CD4-positive, alpha-beta T cell treated with Interleukin-10 for 1 hour (primary cell): ENCODE measurements at regions not wholly inside any gene's neighbourhood (a gene's known extent, or its start where the extent isn't known, plus 50 kb on each side); places are given as distances from the start of the nearest gene placed in this dataset.
"Not testable (repeated sequence)": the region's sequence is repeated elsewhere in the genome, so short reads cannot be mapped to it uniquely, and the experiment has no call there.

Source experiments
- DNase-seq: peaks from one replicate; pipeline ENCODE4 v3.0.0-alpha.2; 2020

DNA sequence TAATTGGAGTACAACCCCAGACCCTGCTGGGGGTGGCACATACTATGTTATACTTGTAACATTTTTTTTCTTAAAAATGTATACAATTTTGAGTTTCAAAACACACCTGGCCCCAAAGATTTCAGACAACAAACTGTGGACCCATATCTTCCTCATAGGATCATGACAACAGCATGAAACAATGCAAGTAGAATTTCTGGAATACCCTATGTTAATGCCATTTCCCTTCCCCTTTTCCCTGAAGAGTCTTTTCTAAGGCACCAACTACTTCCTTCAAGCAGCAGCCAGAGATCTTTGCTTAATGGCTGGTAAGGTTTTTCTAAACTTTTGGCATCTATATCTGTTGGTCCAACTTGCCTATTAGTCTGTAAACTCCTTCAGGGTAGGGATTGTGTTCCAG is 99.9 kb upstream of the SERBP1 start:
- DNase-seq: no peak

GRCh38 chr1:67532452-67533216 is 102.4 kb upstream of the SERBP1 start:
- peak; percentile 41 for DNase-seq

DNA sequence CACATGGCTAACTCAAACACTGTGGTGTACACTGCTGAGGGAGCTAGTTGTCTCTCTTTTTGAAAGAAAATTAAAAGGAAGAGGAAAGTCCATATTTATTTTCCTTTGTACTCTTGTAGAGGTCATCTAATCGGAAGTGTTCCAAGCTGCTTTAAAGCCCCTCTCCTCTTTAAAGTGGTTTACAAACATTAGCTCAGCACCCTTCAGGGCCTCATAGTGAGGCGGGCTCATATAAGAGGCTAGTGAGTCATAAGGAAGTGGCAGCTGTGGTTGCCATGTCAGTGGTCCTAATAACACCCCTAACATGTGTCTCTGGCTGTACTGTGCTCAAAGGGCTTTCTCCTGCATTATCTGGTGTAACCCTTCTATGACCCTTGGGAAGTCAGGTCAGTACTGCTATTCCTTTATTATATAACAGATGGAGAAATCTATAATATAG is 104.4 kb upstream of the SERBP1 start:
- DNase-seq: no peak

DNA sequence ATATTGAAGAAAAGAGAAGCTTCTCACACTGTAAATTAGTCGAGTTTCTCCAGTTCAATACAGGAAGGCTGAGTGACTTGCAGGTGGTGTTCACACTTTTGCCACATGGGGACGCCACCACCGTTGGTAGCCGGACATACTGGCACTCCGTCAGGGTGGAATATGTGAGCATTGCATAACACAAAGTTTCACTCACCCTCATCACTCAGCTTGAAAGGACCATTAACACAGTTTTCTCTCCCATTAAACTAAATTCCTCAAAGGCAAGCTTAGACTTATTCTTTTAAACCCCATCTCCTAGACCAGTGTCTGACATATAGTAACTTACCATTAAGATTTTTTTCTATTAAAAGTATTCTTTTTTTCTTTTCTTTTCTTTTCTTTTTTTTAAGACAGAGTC is 105.3 kb upstream of the SERBP1 start:
- DNase-seq: peak; percentile 12

- no peak for DNase-seq
Measured at GRCh38 chr1:67536957-67537666, 106.9 kb upstream of the SERBP1 start.

DNA sequence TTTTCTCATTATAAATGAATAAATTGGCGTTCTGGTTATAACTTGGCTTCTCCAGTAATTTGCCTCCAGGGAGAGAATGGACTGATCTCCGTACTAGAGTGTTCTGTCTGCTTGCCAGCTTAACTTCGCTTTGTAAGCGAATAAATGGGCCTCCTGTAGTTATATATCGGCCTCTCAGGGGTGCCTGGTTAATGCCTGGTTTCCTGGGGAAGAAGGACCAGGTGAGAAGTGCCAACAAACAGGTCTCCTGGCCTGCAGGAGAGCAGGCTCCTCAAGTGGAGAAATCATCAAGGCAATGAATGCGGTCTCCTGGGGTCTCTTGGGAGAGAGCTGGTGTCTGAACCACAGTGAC is 107.4 kb upstream of the SERBP1 start:
- DNase-seq: no peak

GRCh38 chr1:67540025-67540732 is 110.0 kb upstream of the SERBP1 start:
- DNase-seq: no peak

- no peak for DNase-seq
Measured at GRCh38 chr1:67540733-67541125, 110.5 kb upstream of the SERBP1 start.

DNA sequence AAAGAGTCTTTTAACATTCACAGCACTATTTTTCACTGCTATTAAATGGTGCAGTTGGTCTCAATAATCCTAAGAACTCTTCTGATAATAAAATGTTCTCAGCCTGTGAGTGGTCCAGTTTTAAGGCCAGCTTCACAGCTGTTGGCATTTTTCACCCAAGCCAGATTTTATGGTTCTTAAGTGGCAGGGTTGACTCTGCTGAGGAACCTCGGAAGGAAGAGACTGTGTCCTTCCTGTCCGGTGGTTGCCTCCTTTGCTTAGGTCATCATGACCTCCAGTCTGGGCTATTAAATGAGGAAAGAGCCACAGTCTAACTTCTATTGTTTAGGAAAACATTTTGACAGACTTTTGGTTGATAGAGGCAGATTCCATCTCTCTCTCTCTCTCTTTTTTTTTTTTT is 112.5 kb upstream of the SERBP1 start:
- no peak for DNase-seq

- no peak for DNase-seq
Measured at GRCh38 chr1:67544921-67545320, 114.7 kb upstream of the SERBP1 start.

GRCh38 chr1:67545364-67545763 is 115.2 kb upstream of the SERBP1 start:
- no peak for DNase-seq

DNA sequence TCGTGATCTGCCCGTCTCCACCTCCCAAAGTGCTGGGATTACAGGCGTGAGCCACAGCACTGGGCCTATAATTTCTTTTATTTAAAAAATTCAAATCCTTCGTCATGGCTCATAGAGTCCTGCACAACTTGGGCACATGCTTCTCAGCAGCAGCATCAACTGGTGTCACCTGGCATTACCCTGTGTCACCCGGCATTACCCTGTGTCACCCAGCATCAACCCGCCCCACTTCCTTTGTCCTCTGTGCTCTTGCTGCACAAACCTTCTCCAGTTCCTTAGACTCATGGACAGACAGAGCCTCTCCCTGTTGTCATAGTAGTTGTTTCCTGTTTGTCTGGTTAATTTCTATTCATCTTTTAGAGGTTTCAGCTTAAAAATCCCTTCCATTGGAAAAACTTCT is 121.2 kb upstream of the SERBP1 start:
- no peak for DNase-seq

GRCh38 chr1:67552336-67552759 is 122.1 kb upstream of the SERBP1 start:
- DNase-seq: no peak

DNA sequence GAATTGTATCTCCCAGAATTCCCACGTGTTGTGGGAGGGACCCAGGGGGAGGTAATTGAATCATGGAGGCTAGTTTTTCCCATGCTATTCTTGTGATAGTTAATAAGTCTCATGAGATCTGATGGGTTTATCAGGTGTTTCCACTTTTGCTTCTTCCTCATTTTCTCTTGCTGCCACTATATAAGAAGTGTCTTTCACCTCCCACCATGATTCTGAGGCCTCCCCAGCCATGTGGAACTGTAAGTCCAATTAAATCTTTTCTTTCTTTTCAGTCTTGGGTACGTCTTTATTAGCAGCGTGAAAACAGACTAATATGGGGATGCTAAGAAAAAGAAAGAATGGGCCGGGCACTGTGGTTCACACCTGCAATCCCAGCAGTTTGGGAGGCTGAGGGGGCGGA is 124.0 kb upstream of the SERBP1 start:
- DNase-seq: not testable (repeated sequence)

GRCh38 chr1:67555461-67556296 is 125.5 kb upstream of the SERBP1 start:
- DNase-seq: no peak

- DNase-seq: no peak
Measured at GRCh38 chr1:67556297-67556900, 126.2 kb upstream of the SERBP1 start.

GRCh38 chr1:67557696-67558448 is 127.1 kb upstream of the GADD45A start:
- DNase-seq: no peak

DNA sequence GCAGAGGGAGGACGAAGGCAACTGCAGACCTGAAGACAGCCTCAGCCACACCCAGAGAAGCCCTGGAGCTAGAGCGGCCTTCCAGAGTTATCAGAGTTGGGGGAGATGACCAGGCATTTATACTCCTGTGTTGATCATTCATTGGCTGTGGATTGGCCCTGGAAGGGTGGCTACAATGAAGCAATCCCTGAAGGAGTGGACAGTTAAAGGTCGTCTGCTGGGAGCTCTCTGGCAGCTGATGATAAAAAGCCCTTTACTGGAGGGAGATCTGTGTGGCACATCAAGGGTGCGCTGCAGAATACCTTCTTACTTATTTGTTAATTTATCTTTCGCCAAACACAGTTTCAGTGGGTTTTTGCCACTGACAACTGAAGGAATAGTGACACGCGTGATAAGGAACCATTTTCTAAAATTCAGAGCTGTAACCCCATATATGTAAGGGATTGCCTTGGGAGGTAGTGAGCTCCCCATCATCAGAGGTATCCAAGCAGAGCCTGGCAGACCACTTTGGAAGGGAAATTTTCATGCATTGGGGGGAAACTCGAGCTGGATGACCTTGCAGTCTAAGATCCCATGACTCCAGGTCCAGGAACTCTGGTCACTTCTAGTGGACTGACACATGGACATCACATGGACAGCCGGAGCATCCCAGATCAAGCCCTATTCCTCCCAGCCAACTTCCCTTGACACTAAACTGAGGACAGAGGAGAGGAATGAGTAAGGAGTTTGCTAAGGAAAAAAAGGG is 126.4 kb upstream of the GADD45A start:
- DNase-seq: no peak

DNA sequence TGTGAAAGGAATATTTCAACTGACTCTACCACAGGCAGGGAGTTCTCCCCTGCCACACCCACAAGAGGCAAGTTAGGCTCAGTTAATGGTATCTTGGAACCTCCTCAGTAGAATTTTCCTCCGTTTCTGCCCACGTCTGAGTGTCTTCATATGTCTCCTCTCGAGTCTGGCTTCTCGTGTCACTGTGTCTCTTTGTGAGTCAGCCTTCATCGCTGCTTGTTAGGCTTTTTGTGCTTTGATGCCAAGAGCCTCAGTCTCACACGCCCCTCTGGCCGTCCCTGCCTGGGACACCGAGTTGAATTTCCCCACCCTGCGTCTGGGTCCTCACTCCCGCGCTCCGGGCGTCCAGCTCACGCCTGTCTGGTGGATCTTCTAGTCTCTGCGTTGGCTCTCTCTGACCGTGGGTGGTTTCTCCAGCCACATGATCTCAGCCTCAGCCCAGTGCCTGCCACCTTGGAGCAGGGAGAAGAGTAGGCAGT is 125.7 kb upstream of the GADD45A start:
- no peak for DNase-seq

- no peak for DNase-seq
Measured at GRCh38 chr1:67560580-67561255, 124.3 kb upstream of the GADD45A start.
